Mesothelial cell of epicardium (in vitro differentiated cells): ENCODE measurements at regions not wholly inside any gene's neighbourhood (a gene's known extent, or its start where the extent isn't known, plus 50 kb on each side); places are given as distances from the start of the nearest gene placed in this dataset.

Source experiments
- DNase-seq, 2 experiments: peaks; one replicate each; pipeline ENCODE4 v3.0.0; 2021; ENCODE audit warnings: low spot score in 2 of 2; ENCODE audit not compliant: unreplicated experiment in 2 of 2
- H3K27ac Mint-ChIP-seq: 2 replicates; pipeline ENCODE4 v1.8.0; 2021; ENCODE audit warnings: mixed read lengths
- H3K27me3 Mint-ChIP-seq: 2 replicates; pipeline ENCODE4 v1.8.0; 2021; ENCODE audit warnings: low read depth, mixed read lengths
- H3K36me3 Mint-ChIP-seq: 2 replicates; pipeline ENCODE4 v1.8.0; 2021; ENCODE audit warnings: mixed read lengths
- H3K4me1 Mint-ChIP-seq: 2 replicates; pipeline ENCODE4 v1.8.0; 2021; ENCODE audit warnings: mixed read lengths
- H3K4me3 Mint-ChIP-seq: 2 replicates; pipeline ENCODE4 v1.8.0; 2021; ENCODE audit warnings: mild to moderate bottlenecking, moderate library complexity, mixed read lengths
- H3K9me3 Mint-ChIP-seq: 2 replicates; pipeline ENCODE4 v1.8.0; 2021; ENCODE audit warnings: mixed read lengths
- CTCF ChIP-seq: fragments of 200-600 bp; sonication (generic); IDR thresholded peaks from one replicate; pipeline ENCODE4 v1.5.0; 2021; ENCODE audit warnings: antibody characterized with exemption; ENCODE audit not compliant: unreplicated experiment

- no peak overlapping the region for H3K4me3 Mint-ChIP-seq
- H3K27ac Mint-ChIP-seq = no peak overlapping the region
- no peaks in the 10 kb centered on the region for H3K27me3 Mint-ChIP-seq
- H3K36me3 Mint-ChIP-seq = no peaks in the 10 kb centered on the region
- DNase-seq = no peak
- no peak for TF ChIP-seq CTCF
- no peaks in the 10 kb centered on the region for H3K9me3 Mint-ChIP-seq
- peaks cover 2% of the 10 kb centered on the region for H3K4me1 Mint-ChIP-seq
Observed at GRCh38 chr2:205848601-205849000, 166.3 kb downstream of the NRP2 start.
